DOHH2 (cell line): ENCODE measurements at regions not wholly inside any gene's neighbourhood (a gene's known extent, or its start where the extent isn't known, plus 50 kb on each side); places are given as distances from the start of the nearest gene placed in this dataset.

Experiments
- H3F3A ChIP-seq: fragments of 200-600 bp; sonication (generic), shearing (Covaris generic); 2 replicates; pipeline ENCODE4 v1.6.0; 2016; ENCODE audit warnings: antibody characterized with exemption, mild to moderate bottlenecking; ENCODE audit not compliant: control insufficient read depth, insufficient read depth
- H3K27ac ChIP-seq: fragments of 200-600 bp; sonication (generic); 2 replicates; pipeline ENCODE4 v1.5.1; 2014; ENCODE audit warnings: low read depth, mild to moderate bottlenecking, low read length, moderate library complexity
- H3K27me3 ChIP-seq: fragments of 200-600 bp; sonication (generic); 2 replicates; pipeline ENCODE4 v1.6.1; 2014; ENCODE audit warnings: mild to moderate bottlenecking, low read length, mixed read lengths; ENCODE audit not compliant: control insufficient read depth
- H3K36me3 ChIP-seq: fragments of 200-600 bp; sonication (generic); 2 replicates; pipeline ENCODE4 v1.6.1; 2014; ENCODE audit warnings: mild to moderate bottlenecking, low read length, moderate library complexity, mixed read lengths; ENCODE audit not compliant: control insufficient read depth
- H3K4me1 ChIP-seq: fragments of 200-600 bp; sonication (generic); 2 replicates; pipeline ENCODE4 v1.6.1; 2014; ENCODE audit warnings: mild to moderate bottlenecking, low read length, mixed read lengths; ENCODE audit not compliant: control insufficient read depth
- H3K4me2 ChIP-seq: fragments of 200-600 bp; sonication (generic); 2 replicates; pipeline ENCODE4 v1.6.0; 2014; ENCODE audit warnings: mild to moderate bottlenecking, low read length, moderate library complexity
- H3K4me3 ChIP-seq: fragments of 200-600 bp; sonication (generic); 2 replicates; pipeline ENCODE4 v1.5.1; 2014; ENCODE audit warnings: mild to moderate bottlenecking, low read length, mixed read lengths
- H3K79me2 ChIP-seq: fragments of 200-600 bp; sonication (generic); 2 replicates; pipeline ENCODE4 v1.6.1; 2014; ENCODE audit warnings: mild to moderate bottlenecking, low read length, mixed read lengths; ENCODE audit not compliant: control insufficient read depth
- H3K9me2 ChIP-seq: fragments of 200-600 bp; sonication (generic); replicated peaks from 2 replicates; pipeline ENCODE4 v1.6.1; 2014; ENCODE audit warnings: mild to moderate bottlenecking, low read length, mixed read lengths; ENCODE audit not compliant: control insufficient read depth
- H3K9me3 ChIP-seq: fragments of 200-600 bp; sonication (generic); 2 replicates; pipeline ENCODE4 v1.6.1; 2014; ENCODE audit warnings: antibody characterized with exemption, low read length, mixed read lengths; ENCODE audit not compliant: control insufficient read depth, insufficient read depth
- H4K20me1 ChIP-seq: fragments of 200-600 bp; sonication (generic); 2 replicates; pipeline ENCODE4 v1.6.0; 2014; ENCODE audit warnings: low read depth, mild to moderate bottlenecking, antibody characterized with exemption, low read length, moderate library complexity; ENCODE audit not compliant: control insufficient read depth, insufficient read depth
- CTCF ChIP-seq: fragments of 200-600 bp; sonication (generic); IDR thresholded peaks from one replicate; pipeline ENCODE4 v1.5.1; 2014; ENCODE audit warnings: antibody characterized with exemption, mild to moderate bottlenecking, low read depth, low read length; ENCODE audit not compliant: poor library complexity, severe bottlenecking
- EZH2phosphoT487 ChIP-seq: fragments of 200-600 bp; sonication (generic); IDR thresholded peaks from 2 replicates; pipeline ENCODE4 v1.6.1; 2017; ENCODE audit warnings: borderline replicate concordance, mild to moderate bottlenecking, antibody characterized with exemption, low read length, moderate library complexity, mixed read lengths

- Histone ChIP-seq H3K27ac (no peak overlapping the region), H3K4me1 (no peaks in the 10 kb centered on the region), H3F3A (no peaks in the 10 kb centered on the region), H3K79me2 (no peaks in the 10 kb centered on the region), H3K4me3 (no peak overlapping the region), H3K9me3 (no peaks in the 10 kb centered on the region), H3K36me3 (no peaks in the 10 kb centered on the region), H3K9me2 (no peaks in the 10 kb centered on the region), H3K4me2 (no peak overlapping the region), H3K27me3 (peaks cover 11% of the 10 kb centered on the region), H4K20me1 (no peaks in the 10 kb centered on the region)
- no peak for TF ChIP-seq CTCF
- no peak for TF ChIP-seq EZH2phosphoT487
These were observed 78.6 kb upstream of the GLI3 start for GRCh38 chr7:42315631-42316030.

- Histone ChIP-seq H3K36me3 (no peaks in the 10 kb centered on the region), H3K9me2 (no peaks in the 10 kb centered on the region), H3K79me2 (no peaks in the 10 kb centered on the region), H3K9me3 (no peaks in the 10 kb centered on the region), H3K27me3 (peaks cover 11% of the 10 kb centered on the region), H3K27ac (no peak overlapping the region), H3K4me3 (no peak overlapping the region), H3F3A (no peaks in the 10 kb centered on the region), H4K20me1 (no peaks in the 10 kb centered on the region), H3K4me1 (no peaks in the 10 kb centered on the region), H3K4me2 (no peak overlapping the region)
- no peak for TF ChIP-seq CTCF
- no peak for TF ChIP-seq EZH2phosphoT487
These were observed 78.1 kb upstream of the GLI3 start for GRCh38 chr7:42315103-42315502.

- H3K79me2 ChIP-seq: no peaks in the 10 kb centered on the region
- H3F3A ChIP-seq: no peaks in the 10 kb centered on the region
- no peak overlapping the region for H3K4me2 ChIP-seq
- no peaks in the 10 kb centered on the region for H4K20me1 ChIP-seq
- H3K4me3 ChIP-seq: no peak overlapping the region
- H3K27ac ChIP-seq: no peak overlapping the region
- H3K27me3 ChIP-seq: peaks cover 11% of the 10 kb centered on the region
- H3K4me1 ChIP-seq: no peaks in the 10 kb centered on the region
- TF ChIP-seq CTCF (no peak), EZH2phosphoT487 (no peak)
- no peaks in the 10 kb centered on the region for H3K36me3 ChIP-seq
- H3K9me3 ChIP-seq: no peaks in the 10 kb centered on the region
- H3K9me2 ChIP-seq: no peaks in the 10 kb centered on the region
These were observed 77.7 kb upstream of the GLI3 start for GRCh38 chr7:42314696-42315095.

GRCh38 chr7:42311195-42311594, 74.2 kb upstream of the GLI3 start:
- Histone ChIP-seq H3K27ac (no peak overlapping the region), H3K9me2 (no peaks in the 10 kb centered on the region), H3K36me3 (no peaks in the 10 kb centered on the region), H3F3A (no peaks in the 10 kb centered on the region), H3K4me1 (no peaks in the 10 kb centered on the region), H3K27me3 (peaks cover 11% of the 10 kb centered on the region), H3K9me3 (no peaks in the 10 kb centered on the region), H3K4me3 (no peak overlapping the region), H3K4me2 (no peak overlapping the region), H4K20me1 (no peaks in the 10 kb centered on the region), H3K79me2 (no peaks in the 10 kb centered on the region)
- TF ChIP-seq EZH2phosphoT487 (no peak), CTCF (no peak)
